ENCODE measurements at regions not wholly inside any gene's neighbourhood (a gene's known extent, or its start where the extent isn't known, plus 50 kb on each side); places are given as distances from the start of the nearest gene placed in this dataset.

DNA sequence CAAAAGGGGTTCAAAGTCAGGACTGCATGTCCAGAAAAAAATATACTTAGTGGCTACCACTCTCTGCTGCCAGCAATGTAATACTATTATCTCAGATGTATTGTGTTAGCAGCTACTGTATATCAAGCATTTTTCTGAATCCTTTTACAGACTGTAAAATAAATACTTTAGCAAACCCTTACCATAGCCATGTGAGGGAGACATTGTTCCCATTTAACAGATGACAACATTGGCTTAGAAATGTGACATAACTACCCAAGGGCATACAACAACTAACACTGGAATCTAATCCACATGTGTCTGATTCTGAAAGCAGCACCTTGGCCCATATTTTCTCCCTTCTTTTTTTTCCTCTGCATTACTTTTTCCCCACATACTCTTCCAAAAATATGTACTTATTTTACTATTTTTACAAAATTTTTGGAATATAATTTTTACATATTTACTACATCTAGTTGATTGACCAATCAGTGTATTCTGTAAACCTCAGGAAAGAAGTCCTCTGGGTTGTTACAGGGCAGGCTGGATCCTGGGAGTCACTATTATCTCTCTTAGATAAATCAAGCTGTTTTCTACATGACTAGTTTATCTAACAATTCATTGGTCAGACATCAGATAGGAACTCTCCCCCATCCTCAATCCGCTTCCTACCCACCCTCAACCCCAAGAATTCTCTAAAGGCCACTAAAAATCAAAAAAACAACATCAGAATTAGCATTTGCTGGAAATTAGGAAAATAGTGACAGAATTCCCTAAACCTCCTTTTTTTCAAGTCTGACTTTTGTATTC is 154.1 kb downstream of the BTG1 start:
- TF ChIP-seq, protein P1, sequence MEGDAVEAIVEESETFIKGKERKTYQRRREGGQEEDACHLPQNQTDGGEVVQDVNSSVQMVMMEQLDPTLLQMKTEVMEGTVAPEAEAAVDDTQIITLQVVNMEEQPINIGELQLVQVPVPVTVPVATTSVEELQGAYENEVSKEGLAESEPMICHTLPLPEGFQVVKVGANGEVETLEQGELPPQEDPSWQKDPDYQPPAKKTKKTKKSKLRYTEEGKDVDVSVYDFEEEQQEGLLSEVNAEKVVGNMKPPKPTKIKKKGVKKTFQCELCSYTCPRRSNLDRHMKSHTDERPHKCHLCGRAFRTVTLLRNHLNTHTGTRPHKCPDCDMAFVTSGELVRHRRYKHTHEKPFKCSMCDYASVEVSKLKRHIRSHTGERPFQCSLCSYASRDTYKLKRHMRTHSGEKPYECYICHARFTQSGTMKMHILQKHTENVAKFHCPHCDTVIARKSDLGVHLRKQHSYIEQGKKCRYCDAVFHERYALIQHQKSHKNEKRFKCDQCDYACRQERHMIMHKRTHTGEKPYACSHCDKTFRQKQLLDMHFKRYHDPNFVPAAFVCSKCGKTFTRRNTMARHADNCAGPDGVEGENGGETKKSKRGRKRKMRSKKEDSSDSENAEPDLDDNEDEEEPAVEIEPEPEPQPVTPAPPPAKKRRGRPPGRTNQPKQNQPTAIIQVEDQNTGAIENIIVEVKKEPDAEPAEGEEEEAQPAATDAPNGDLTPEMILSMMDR (IDR thresholded peaks at IDR 0.05) = no peak
- TF ChIP-seq POLR2AphosphoS5 (IDR thresholded peaks at IDR 0.05) (no peak), POLR2A (IDR thresholded peaks at IDR 0.05) (no peak), EP300 (IDR thresholded peaks at IDR 0.05; ENCODE audit: low read depth) (no peak)
